Uterus (tissue), 2 donors: ENCODE measurements at regions not wholly inside any gene's neighbourhood (a gene's known extent, or its start where the extent isn't known, plus 50 kb on each side); places are given as distances from the start of the nearest gene placed in this dataset.

Experiments
- CTCF ChIP-seq, 4 experiments: fragments of 200-600 bp in 2 of 4; fragments of 450-650 bp in 2 of 4; sonication (generic) in 2 of 4; IDR thresholded peaks; one replicate each; pipeline ENCODE4 v1.5.1; 2016 to 2019; ENCODE audit warnings: antibody characterized with exemption in 4 of 4, mild to moderate bottlenecking in 2 of 4, moderate library complexity in 1 of 4
- POLR2A ChIP-seq, 2 donors: fragments of 450-650 bp; IDR thresholded peaks; one replicate each; pipeline ENCODE4 v1.6.1; 2016; ENCODE audit warnings: antibody characterized with exemption in 2 of 2, mild to moderate bottlenecking in 1 of 2, moderate library complexity in 1 of 2

- TF ChIP-seq CTCF (IDR thresholded peaks at IDR 0.05) (no peak), POLR2A (IDR thresholded peaks at IDR 0.05) (no peak)
Measured at GRCh38 chr6:98343004-98343403, 491.4 kb upstream of the POU3F2 start.
